Stimulated activated naive CD4-positive, alpha-beta T cell treated with Interleukin-2 at 50 U/mL for 16 hours (primary cell): ENCODE measurements at regions not wholly inside any gene's neighbourhood (a gene's known extent, or its start where the extent isn't known, plus 50 kb on each side); places are given as distances from the start of the nearest gene placed in this dataset.
A peak's percentile ranks its signal among the peaks of the same experiment; 100 is the strongest.
"Not testable (repeated sequence)": the region's sequence is repeated elsewhere in the genome, so short reads cannot be mapped to it uniquely, and the experiment has no call there.

Experiments
- DNase-seq: peaks from one replicate; lab custom pipeline; 2025; lab: John Stamatoyannopoulos, UW

GRCh38 chr11:35046681-35047080 is 92.3 kb upstream of the CD44 start:
- DNase-seq = no peak

- DNase-seq = no peak
These were observed 91.8 kb upstream of the CD44 start for GRCh38 chr11:35047179-35047578.

GRCh38 chr11:35047769-35048168 is 91.2 kb upstream of the CD44 start:
- DNase-seq = no peak

- not testable (repeated sequence) for DNase-seq
These were observed 90.6 kb upstream of the CD44 start for GRCh38 chr11:35048346-35048745.

- no peak for DNase-seq
These were observed 89.0 kb upstream of the CD44 start for GRCh38 chr11:35049859-35050531.

- DNase-seq = no peak
These were observed 88.4 kb upstream of the CD44 start for GRCh38 chr11:35050541-35050995.

- DNase-seq = no peak
These were observed 82.4 kb upstream of the CD44 start for GRCh38 chr11:35056391-35057093.

GRCh38 chr11:35057926-35058668 is 80.9 kb upstream of the CD44 start:
- no peak for DNase-seq

GRCh38 chr11:35058669-35059434 is 80.1 kb upstream of the CD44 start:
- DNase-seq = no peak

GRCh38 chr11:35061516-35062440 is 77.2 kb upstream of the CD44 start:
- no peak for DNase-seq

- no peak for DNase-seq
These were observed 75.5 kb upstream of the CD44 start for GRCh38 chr11:35063488-35063931.

- DNase-seq = no peak
These were observed 74.7 kb upstream of the CD44 start for GRCh38 chr11:35064114-35064800.

- DNase-seq = no peak
These were observed 73.4 kb upstream of the CD44 start for GRCh38 chr11:35065566-35065965.

GRCh38 chr11:35066030-35066429 is 72.9 kb upstream of the CD44 start:
- DNase-seq = no peak

- peak; percentile 26 for DNase-seq
These were observed 72.1 kb upstream of the CD44 start for GRCh38 chr11:35066783-35067423.

GRCh38 chr11:35071722-35072121 is 67.2 kb upstream of the CD44 start:
- DNase-seq = no peak

- DNase-seq = peak; percentile 2
These were observed 65.1 kb upstream of the CD44 start for GRCh38 chr11:35073691-35074419.

GRCh38 chr11:35076201-35077100 is 62.5 kb upstream of the CD44 start:
- DNase-seq = no peak
